ENCODE measurements at regions not wholly inside any gene's neighbourhood (a gene's known extent, or its start where the extent isn't known, plus 50 kb on each side); places are given as distances from the start of the nearest gene placed in this dataset.

GRCh38 chr6:40308533-40309306 is 278.4 kb downstream of the LRFN2 start:
- peak; percentile 92 for TF ChIP-seq CTCF (conservative IDR thresholded peaks at IDR 0.05)
- no peak for TF ChIP-seq EZH2 (IDR thresholded peaks at IDR 0.05; ENCODE audit: low read depth)
